Parathyroid adenoma (tissue), 2 donors: ENCODE measurements at regions not wholly inside any gene's neighbourhood (a gene's known extent, or its start where the extent isn't known, plus 50 kb on each side); places are given as distances from the start of the nearest gene placed in this dataset.
"Not testable (repeated sequence)": the region's sequence is repeated elsewhere in the genome, so short reads cannot be mapped to it uniquely, and the experiment has no call there.

ENCODE experiments used
- H2AFZ ChIP-seq: fragments of 300-600 bp; sonication (generic); one replicate; pipeline ENCODE4 v1.7.0; 2017; ENCODE audit warnings: antibody characterized with exemption, mild to moderate bottlenecking
- H3K27ac ChIP-seq: fragments of 300-600 bp; sonication (generic); one replicate; pipeline ENCODE4 v1.7.0; 2017
- H3K27me3 ChIP-seq: fragments of 300-600 bp; sonication (generic); one replicate; pipeline ENCODE4 v1.7.0; 2017; ENCODE audit warnings: low read length; ENCODE audit not compliant: control insufficient read depth, insufficient read depth
- H3K36me3 ChIP-seq: fragments of 300-600 bp; sonication (generic); one replicate; pipeline ENCODE4 v1.7.0; 2017; ENCODE audit warnings: low read length; ENCODE audit not compliant: control insufficient read depth, insufficient read depth
- H3K4me1 ChIP-seq: fragments of 300-600 bp; sonication (generic); one replicate; pipeline ENCODE4 v1.7.0; 2017; ENCODE audit warnings: control low read depth
- H3K4me2 ChIP-seq: fragments of 300-600 bp; sonication (generic); one replicate; pipeline ENCODE4 v1.7.0; 2017; ENCODE audit warnings: low read length
- H3K4me3 ChIP-seq: fragments of 300-600 bp; sonication (generic); one replicate; pipeline ENCODE4 v1.7.0; 2017; ENCODE audit warnings: low read depth, low read length
- H3K79me2 ChIP-seq: fragments of 300-600 bp; sonication (generic); one replicate; pipeline ENCODE4 v1.7.0; 2017; ENCODE audit warnings: control low read depth
- H3K9ac ChIP-seq: fragments of 300-600 bp; sonication (generic); one replicate; pipeline ENCODE4 v1.7.0; 2017; ENCODE audit warnings: mild to moderate bottlenecking
- H3K9me3 ChIP-seq: fragments of 300-600 bp; sonication (generic); one replicate; pipeline ENCODE4 v1.7.0; 2017; ENCODE audit warnings: low read length; ENCODE audit not compliant: control insufficient read depth
- TF ChIP-seq, protein P1 (sequence below): fragments of 300-600 bp; sonication (generic); IDR thresholded peaks from one replicate; pipeline ENCODE4 v1.7.0; 2017; ENCODE audit warnings: antibody characterized with exemption, mild to moderate bottlenecking
- donor health status: primary hyperparathyroidism.

DNA sequence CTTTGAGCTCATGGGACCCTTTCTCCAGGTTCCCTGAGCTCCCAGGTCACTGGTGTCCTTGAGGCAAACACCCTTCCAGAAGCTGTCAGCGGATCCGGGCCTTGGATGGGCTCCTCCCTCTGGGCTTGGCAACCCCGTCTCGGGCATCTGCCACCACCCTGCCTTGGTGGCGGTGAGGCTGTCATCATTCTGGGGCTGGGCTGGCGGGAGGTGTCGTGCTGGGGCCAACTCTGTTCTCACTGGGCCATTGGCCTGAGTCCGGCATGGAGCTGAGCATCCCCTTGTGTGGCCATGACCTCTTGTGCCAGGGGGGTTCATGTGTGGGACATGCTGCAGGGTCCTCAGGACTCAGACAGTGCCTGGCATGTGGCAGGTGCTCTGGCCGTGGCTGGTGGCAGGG lies 197.6 kb downstream of the LAT start:
- Histone ChIP-seq H3K4me2 (no peak overlapping the region), H3K79me2 (no peaks in the 10 kb centered on the region), H3K36me3 (no peaks in the 10 kb centered on the region), H2AFZ (no peak overlapping the region), H3K4me1 (peaks cover 2% of the 10 kb centered on the region), H3K27ac (no peak overlapping the region), H3K4me3 (no peak overlapping the region), H3K27me3 (no peaks in the 10 kb centered on the region), H3K9ac (no peak overlapping the region), H3K9me3 (no peaks in the 10 kb centered on the region)
- TF ChIP-seq, protein P1, sequence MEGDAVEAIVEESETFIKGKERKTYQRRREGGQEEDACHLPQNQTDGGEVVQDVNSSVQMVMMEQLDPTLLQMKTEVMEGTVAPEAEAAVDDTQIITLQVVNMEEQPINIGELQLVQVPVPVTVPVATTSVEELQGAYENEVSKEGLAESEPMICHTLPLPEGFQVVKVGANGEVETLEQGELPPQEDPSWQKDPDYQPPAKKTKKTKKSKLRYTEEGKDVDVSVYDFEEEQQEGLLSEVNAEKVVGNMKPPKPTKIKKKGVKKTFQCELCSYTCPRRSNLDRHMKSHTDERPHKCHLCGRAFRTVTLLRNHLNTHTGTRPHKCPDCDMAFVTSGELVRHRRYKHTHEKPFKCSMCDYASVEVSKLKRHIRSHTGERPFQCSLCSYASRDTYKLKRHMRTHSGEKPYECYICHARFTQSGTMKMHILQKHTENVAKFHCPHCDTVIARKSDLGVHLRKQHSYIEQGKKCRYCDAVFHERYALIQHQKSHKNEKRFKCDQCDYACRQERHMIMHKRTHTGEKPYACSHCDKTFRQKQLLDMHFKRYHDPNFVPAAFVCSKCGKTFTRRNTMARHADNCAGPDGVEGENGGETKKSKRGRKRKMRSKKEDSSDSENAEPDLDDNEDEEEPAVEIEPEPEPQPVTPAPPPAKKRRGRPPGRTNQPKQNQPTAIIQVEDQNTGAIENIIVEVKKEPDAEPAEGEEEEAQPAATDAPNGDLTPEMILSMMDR = no peak

DNA sequence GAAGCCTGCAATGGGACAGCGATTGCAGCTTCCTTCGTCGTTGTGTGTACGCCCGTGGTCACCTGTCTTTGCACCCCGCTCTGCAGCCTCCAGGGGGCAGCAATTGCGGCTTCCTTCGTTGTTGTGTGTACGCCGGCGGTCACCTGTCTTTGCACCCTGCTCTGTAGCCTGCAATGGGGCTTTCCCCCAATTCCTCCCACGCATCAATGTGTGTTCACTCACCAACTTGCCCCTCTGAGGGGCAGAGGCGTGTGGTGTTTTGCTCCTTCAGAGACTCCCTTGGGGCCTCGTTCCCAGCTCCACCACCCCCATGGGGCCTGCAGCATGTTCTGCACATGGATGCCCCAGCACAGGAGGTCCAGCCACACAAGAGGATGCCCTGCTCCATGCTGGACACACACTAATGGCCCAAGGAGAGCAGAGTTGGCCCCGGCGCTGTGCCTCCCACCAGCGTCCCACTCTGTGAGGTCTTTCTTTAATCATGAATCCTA lies 197.1 kb downstream of the LAT start:
- not testable (repeated sequence) for H3K79me2 ChIP-seq

DNA sequence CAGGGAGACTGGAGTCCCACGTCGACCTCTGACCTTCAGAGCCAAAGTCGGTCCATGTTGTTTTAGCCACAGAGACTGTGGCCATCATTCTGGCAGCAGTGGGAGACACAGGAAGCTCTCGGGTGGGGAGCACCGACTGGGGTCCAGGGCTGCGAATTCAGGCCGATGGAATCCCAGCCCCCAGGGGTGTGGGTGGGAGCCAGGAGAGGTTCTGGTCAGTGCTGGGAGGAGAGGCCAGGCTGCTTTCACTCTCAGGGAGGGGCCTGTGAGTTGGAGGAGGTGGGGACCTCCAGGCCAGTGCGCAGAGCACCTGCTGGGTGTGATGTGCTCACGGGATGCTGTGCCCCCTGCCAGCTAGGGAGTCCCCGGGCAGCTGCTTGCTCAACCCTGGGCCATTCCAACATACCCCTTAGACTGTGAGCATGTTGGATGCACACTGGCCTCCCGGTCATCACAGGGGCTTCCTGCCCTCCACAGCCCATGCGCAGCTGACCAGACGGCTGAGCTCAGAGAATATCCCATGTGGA lies 196.5 kb downstream of the LAT start:
- H3K27ac ChIP-seq, H2AFZ ChIP-seq, H3K4me2 ChIP-seq, H3K79me2 ChIP-seq, H3K36me3 ChIP-seq, H3K9me3 ChIP-seq, H3K27me3 ChIP-seq, H3K4me1 ChIP-seq, H3K9ac ChIP-seq, H3K4me3 ChIP-seq: not testable (repeated sequence)

More for the DNA sequence above, 197.1 kb downstream of the LAT start:
- not testable (repeated sequence) for H3K9me3 ChIP-seq, H3K4me1 ChIP-seq, H3K4me3 ChIP-seq, H3K36me3 ChIP-seq, H3K9ac ChIP-seq, H3K27me3 ChIP-seq, H3K4me2 ChIP-seq, H3K27ac ChIP-seq, H2AFZ ChIP-seq

DNA sequence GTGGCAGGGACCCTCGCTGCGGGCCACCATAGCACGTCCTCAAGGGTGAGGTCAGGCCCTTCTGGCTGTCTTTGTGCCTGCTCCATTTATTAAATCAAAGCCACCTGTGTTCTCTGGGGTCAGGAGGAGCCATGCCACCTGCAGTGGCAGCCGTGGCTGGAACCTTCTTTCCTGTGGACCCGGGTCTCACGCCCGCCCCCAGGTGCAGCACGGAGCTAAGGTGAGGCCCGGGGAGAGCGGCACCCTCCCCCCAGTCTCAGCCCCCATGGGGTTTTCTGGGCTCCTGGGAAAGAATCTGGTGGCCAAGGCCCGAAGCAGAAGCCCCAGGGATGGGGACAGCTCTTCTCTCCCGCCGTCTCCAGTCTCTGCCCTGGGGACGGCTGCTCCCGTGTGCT lies 195.4 kb downstream of the LAT start:
- not testable (repeated sequence) for H3K9me3 ChIP-seq, H3K27me3 ChIP-seq, H2AFZ ChIP-seq, H3K9ac ChIP-seq, H3K36me3 ChIP-seq, H3K79me2 ChIP-seq, H3K4me3 ChIP-seq, H3K27ac ChIP-seq, H3K4me2 ChIP-seq, H3K4me1 ChIP-seq

DNA sequence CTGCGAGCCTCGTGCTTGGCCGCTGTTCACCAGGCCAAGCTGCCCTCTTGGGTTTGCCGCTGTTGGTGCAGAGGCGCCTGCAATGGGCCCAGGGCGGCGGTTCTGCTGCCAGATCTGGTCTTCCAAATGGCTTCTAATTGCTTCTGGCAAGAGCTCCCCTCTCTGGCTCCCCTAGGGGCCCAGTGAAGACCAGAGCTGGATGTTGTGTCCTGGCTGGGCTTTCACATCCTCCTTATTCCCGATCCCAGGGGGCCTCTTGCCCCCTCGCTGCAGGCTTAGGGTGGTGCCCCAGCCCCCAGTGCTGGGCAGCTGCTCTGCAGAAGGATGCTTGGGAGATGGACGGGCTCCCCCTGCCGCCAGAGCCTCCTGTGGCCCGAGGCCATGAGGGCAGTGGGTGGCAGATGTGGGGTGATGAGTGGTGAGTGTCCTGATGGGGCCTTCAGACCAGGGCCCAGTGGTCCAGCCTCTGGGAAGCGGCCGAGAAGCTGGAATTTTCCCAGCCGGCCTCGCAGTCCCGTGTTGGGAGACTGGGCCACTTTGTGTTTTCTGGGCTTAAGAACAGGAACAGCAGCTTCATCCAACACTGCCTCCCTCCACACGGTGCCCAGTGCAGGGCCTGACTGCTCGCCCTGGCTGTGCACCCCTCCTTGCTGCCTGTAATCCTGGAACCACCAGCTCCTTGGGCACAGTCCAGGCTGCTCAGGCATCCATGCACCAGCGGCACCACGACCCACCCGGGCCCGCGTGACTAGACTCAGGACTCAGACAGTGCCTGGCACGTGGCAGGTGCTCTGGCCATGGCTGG lies 194.8 kb downstream of the LAT start:
- not testable (repeated sequence) for H2AFZ ChIP-seq, H3K4me1 ChIP-seq, H3K27ac ChIP-seq, H3K9ac ChIP-seq, H3K4me2 ChIP-seq, H3K4me3 ChIP-seq, H3K36me3 ChIP-seq, H3K9me3 ChIP-seq, H3K79me2 ChIP-seq, H3K27me3 ChIP-seq

DNA sequence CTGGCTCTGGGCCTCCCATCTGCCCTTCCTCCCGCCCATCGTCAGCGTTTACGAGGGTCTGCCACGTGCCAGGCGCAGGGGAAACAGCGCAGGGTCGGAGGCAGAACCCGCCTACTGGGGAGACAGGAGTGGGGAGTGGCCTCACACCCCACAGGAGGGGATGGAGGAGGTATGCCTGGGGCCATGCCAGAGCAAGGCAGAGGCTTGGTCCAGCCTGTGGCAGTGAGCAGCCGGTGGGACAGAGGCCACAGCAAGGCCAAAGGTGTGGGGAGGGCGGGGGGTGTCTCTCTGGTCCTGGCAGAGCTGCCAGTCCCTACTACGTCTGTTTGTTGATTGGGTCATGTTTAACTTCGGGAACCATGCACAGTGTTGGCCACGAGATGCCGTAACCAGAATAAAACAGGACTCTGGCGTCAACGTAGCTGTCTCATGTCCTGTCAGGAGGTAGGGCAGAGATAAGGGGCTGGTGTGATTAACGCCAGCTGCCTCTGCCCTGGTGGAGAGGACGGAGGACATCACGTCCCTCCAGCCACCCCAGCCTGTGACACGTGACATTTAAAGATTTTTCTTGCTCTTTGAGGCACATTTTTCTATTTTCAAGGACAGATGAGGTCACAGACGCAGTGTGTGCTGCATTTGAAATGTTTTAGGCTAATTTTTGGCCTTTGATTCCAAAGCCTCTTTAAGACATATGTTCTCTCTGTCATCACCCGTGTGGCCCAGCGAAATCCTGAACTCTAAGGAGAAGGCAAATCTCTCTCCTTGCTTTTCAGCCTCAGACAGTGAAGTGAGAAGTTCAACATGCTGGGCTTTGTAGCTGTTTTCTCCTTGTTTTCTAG lies 193.3 kb downstream of the LAT start:
- H3K9ac ChIP-seq, H3K36me3 ChIP-seq, H3K4me3 ChIP-seq, H3K4me1 ChIP-seq, H3K27me3 ChIP-seq, H3K9me3 ChIP-seq, H3K4me2 ChIP-seq, H3K79me2 ChIP-seq, H2AFZ ChIP-seq, H3K27ac ChIP-seq: not testable (repeated sequence)

DNA sequence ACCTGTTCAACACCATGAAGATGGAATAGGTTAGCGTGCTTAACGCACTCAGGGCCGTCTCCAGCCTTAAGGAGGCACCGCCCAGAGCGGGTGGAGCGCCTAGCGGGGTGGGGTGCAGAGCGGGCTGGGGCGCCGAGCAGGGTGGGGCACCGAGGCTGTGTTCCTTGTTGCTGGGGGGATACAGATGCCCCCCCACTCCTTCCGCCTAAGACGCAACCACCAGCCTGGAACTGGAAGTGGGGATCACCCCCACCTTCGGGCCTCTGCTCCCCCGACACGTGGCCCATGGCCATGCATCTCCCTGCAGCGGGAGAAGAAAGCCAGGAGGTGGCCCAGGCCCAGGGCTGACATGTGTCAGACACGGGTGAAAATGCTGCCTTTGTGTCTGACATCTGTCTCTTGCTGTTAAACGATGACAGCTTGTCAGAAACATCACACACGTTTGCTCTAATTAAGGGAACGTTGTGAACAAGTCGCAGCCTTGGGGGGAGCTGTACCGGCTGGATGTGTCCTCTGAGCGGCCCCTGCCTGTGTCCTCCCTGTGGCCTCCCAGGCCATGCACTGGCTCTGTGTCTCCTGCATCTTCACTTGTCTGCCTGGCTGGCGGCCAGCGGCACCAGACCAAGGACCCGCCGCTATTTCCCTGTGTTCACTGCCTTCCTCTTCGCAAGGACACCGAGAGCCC lies 192.5 kb downstream of the LAT start:
- not testable (repeated sequence) for H3K36me3 ChIP-seq, H3K79me2 ChIP-seq, H3K27ac ChIP-seq, H3K4me2 ChIP-seq, H2AFZ ChIP-seq, H3K27me3 ChIP-seq, H3K9ac ChIP-seq, H3K4me1 ChIP-seq, H3K9me3 ChIP-seq, H3K4me3 ChIP-seq

DNA sequence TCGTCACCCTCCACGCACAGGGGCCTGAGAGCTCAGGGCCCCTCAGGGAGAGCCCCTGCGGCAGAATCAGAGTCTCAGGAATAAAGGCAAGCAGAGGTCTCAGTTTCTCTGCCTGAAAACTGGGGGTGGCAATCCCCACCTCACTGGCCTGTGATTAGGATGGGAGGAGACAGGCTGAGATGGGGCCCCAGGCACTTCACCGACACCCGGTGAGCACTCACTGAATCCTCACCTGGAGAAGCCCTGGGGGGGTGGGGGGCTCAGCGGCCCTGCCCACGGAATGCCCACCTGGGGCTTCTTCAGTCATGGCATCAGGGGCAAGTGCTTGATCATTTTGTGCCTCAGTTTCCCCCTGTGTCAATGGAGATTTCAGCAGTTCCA lies 192.0 kb downstream of the LAT start:
- not testable (repeated sequence) for H3K4me3 ChIP-seq, H3K9me3 ChIP-seq, H3K9ac ChIP-seq, H3K4me1 ChIP-seq, H3K36me3 ChIP-seq, H2AFZ ChIP-seq, H3K27ac ChIP-seq, H3K4me2 ChIP-seq, H3K27me3 ChIP-seq, H3K79me2 ChIP-seq

DNA sequence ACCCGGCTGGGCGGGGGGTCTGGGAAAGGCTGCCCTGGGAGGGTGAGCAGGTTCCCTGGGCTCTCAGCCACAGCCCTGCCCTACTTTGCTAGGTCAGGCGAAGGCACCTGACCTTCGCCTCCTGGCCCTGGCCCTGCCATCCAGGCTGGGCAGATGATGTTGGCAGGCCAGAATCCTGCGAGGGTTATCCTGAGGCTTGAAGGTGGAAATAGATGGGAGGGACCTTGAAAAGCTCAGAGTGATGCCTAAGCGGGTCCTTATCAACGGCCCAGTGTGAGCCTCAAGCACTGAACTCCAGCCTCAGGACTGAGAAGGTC lies 191.3 kb downstream of the LAT start:
- not testable (repeated sequence) for H3K27me3 ChIP-seq, H3K9ac ChIP-seq, H3K27ac ChIP-seq, H3K79me2 ChIP-seq, H2AFZ ChIP-seq, H3K4me3 ChIP-seq, H3K4me2 ChIP-seq, H3K9me3 ChIP-seq, H3K36me3 ChIP-seq, H3K4me1 ChIP-seq
